Spleen (tissue), 7 donors: ENCODE measurements at regions not wholly inside any gene's neighbourhood (a gene's known extent, or its start where the extent isn't known, plus 50 kb on each side); places are given as distances from the start of the nearest gene placed in this dataset.

Source experiments
- CTCF ChIP-seq, 11 experiments: fragments of 200-600 bp in 7 of 11; fragments of 450-650 bp in 4 of 11; sonication (generic) in 4 of 11; IDR thresholded peaks in 8 of 11; conservative IDR thresholded peaks in 3 of 11; 1 replicate in 7 of 11; 2 replicates in 4 of 11; pipeline versions ENCODE4 v1.4.0 to v1.8.0; 2016 to 2021; ENCODE audit warnings: antibody characterized with exemption in 11 of 11, inconsistent platforms in 4 of 11, mild to moderate bottlenecking in 1 of 11
- POLR2A ChIP-seq, 3 donors: fragments of 450-650 bp; IDR thresholded peaks; one replicate each; pipeline ENCODE4 v1.5.1; 2017; ENCODE audit warnings: antibody characterized with exemption in 3 of 3, mild to moderate bottlenecking in 1 of 3
- donor health status: DM: no; HTN: no; CAD: no; lungs with moderate emphysema.
- donor health status: DM: no; HTN: no; CAD: no.
- donor health status: DM: no; HTN: no; CAD: no.

- TF ChIP-seq CTCF (IDR thresholded peaks at IDR 0.05 in 8 of 11, conservative IDR thresholded peaks at IDR 0.05 in 3 of 11): no peak
- no peak for TF ChIP-seq POLR2A (IDR thresholded peaks at IDR 0.05)
Measured at GRCh38 chr11:92865352-92865751, 104.1 kb upstream of the MTNR1B start.
